ENCODE measurements at regions not wholly inside any gene's neighbourhood (a gene's known extent, or its start where the extent isn't known, plus 50 kb on each side); places are given as distances from the start of the nearest gene placed in this dataset.

GRCh38 chr1:61627365-61627764 is 97.6 kb downstream of the TM2D1 start:
- Histone ChIP-seq H3K4me1 (no peaks in the 10 kb centered on the region), H3K4me3 (no peak overlapping the region), H3K27ac (no peak overlapping the region), H3K9me3 (no peaks in the 10 kb centered on the region), H3K27me3 (no peaks in the 10 kb centered on the region), H3K36me3 (replicated peaks in 1 of 2; ENCODE audit: insufficient read depth in 1 of 2, low read depth in 2 of 2) (no peaks in the 10 kb centered on the region)
- no peak for TF ChIP-seq CTCF (IDR thresholded peaks at IDR 0.05)
- intact Hi-C loops (cut with DNase I), result no loop called here
- 90 to 94% methylated on average over 2 of the region's 2 CpGs for WGBS, 2 donors
- ATAC-seq (no peak), DNase-seq (no peak)

- intact Hi-C loops (cut with DNase I), result no loop called here
- H3K27me3 ChIP-seq, result no peaks in the 10 kb centered on the region
- DNase-seq (peak in 3 of 4 donors; percentile 21 to 36 (median 23)), ATAC-seq (peak; percentile 60)
- no peak overlapping the region for H3K4me3 ChIP-seq
- no peaks in the 10 kb centered on the region for H3K4me1 ChIP-seq
- H3K36me3 ChIP-seq (replicated peaks in 1 of 2; ENCODE audit: insufficient read depth in 1 of 2, low read depth in 2 of 2), result no peaks in the 10 kb centered on the region
- no peak overlapping the region for H3K27ac ChIP-seq
- WGBS, 2 donors, result 75 to 82% methylated on average over 2 of the region's 2 CpGs
- H3K9me3 ChIP-seq, result no peaks in the 10 kb centered on the region
- no peak for TF ChIP-seq CTCF (IDR thresholded peaks at IDR 0.05)
These were observed 98.1 kb downstream of the TM2D1 start for GRCh38 chr1:61626816-61627215.

- Histone ChIP-seq H3K36me3 (replicated peaks in 1 of 2; ENCODE audit: insufficient read depth in 1 of 2, low read depth in 2 of 2) (no peaks in the 10 kb centered on the region), H3K4me3 (no peak overlapping the region), H3K4me1 (no peaks in the 10 kb centered on the region), H3K27ac (no peak overlapping the region), H3K9me3 (no peaks in the 10 kb centered on the region), H3K27me3 (no peaks in the 10 kb centered on the region)
- 90 to 97% methylated on average over 2 of the region's 2 CpGs for WGBS, 2 donors
- intact Hi-C loops (cut with DNase I), result no loop called here
- no peak for ATAC-seq
- no peak for TF ChIP-seq CTCF (IDR thresholded peaks at IDR 0.05)
- no peak for TF ChIP-seq POLR2A (IDR thresholded peaks at IDR 0.05)
- no peak for DNase-seq
These were observed 101.1 kb downstream of the TM2D1 start for GRCh38 chr1:61623852-61624251.

- DNase-seq (no peak), ATAC-seq (no peak)
- no peak overlapping the region for H3K4me3 ChIP-seq
- no peaks in the 10 kb centered on the region for H3K9me3 ChIP-seq
- no peaks in the 10 kb centered on the region for H3K36me3 ChIP-seq (replicated peaks in 1 of 2; ENCODE audit: insufficient read depth in 1 of 2, low read depth in 2 of 2)
- no peaks in the 10 kb centered on the region for H3K27me3 ChIP-seq
- 45 to 69% methylated on average over 5 of the region's 5 CpGs for WGBS, 2 donors
- no peak for TF ChIP-seq CTCF (IDR thresholded peaks at IDR 0.05)
- TF ChIP-seq POLR2A (IDR thresholded peaks at IDR 0.05), result no peak
- intact Hi-C loops (cut with DNase I), result no loop called here
- no peak overlapping the region for H3K27ac ChIP-seq
- H3K4me1 ChIP-seq, result no peaks in the 10 kb centered on the region
These were observed 104.4 kb downstream of the TM2D1 start for GRCh38 chr1:61620536-61620935.

GRCh38 chr1:61618755-61619154 is 106.2 kb downstream of the TM2D1 start:
- Histone ChIP-seq H3K27me3 (no peaks in the 10 kb centered on the region), H3K27ac (no peak overlapping the region), H3K9me3 (no peaks in the 10 kb centered on the region), H3K4me3 (no peak overlapping the region), H3K36me3 (replicated peaks in 1 of 2; ENCODE audit: insufficient read depth in 1 of 2, low read depth in 2 of 2) (no peaks in the 10 kb centered on the region), H3K4me1 (no peaks in the 10 kb centered on the region)
- DNase-seq (no peak), ATAC-seq (no peak)
- no peak for TF ChIP-seq CTCF (IDR thresholded peaks at IDR 0.05)
- TF ChIP-seq POLR2A (IDR thresholded peaks at IDR 0.05), result no peak
- 78 to 85% methylated on average over 7 of the region's 7 CpGs for WGBS, 2 donors
- intact Hi-C loops (cut with DNase I), result no loop called here

Measured in body of pancreas (tissue), 4 donors.